NCI-H510A (cell line): ENCODE measurements at regions not wholly inside any gene's neighbourhood (a gene's known extent, or its start where the extent isn't known, plus 50 kb on each side); places are given as distances from the start of the nearest gene placed in this dataset.
"Not testable (repeated sequence)": the region's sequence is repeated elsewhere in the genome, so short reads cannot be mapped to it uniquely, and the experiment has no call there.

Source experiments
- DNase-seq: peaks from one replicate; lab custom pipeline; 2025; lab: John Stamatoyannopoulos, UW

DNA sequence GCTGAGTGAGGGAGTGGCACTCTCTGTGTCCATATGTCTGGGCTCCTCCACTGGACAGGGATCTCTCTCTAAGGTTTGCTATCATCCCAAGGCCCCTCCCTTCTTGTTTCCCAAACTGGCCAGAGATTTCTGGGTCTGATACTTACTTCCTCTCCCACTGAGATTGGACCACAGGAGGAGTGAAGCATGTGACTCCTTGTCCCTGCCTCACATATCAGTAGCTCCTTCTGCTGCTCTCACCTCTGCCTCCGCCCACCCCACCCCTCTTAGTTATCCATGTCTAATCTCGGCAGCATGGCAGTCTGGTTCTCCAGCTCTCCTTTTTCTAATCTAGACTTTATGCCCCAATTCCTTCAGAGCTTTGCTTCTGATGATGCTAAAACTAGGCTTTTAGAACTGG is 223.1 kb downstream of the RPLP1 start:
- no peak for DNase-seq

DNA sequence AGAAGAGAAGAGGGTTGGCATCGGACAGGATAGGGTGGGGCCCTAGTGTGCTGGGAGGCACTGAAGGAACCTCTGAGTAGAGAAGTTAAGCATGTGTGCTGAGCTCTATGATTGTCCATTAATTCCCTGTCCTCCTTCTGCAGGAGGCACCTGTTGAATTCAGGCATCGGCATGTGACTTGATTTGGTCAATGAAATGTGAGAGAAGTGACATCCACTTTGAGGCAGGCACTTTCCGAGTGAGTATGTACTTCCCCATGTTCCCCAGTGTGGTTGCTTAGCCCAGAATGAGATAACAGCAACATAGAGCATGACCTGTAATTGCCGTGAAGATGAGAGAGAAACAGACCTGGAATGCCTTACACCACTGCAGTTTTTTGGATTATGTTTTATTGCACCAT is 224.8 kb downstream of the RPLP1 start:
- DNase-seq: no peak

DNA sequence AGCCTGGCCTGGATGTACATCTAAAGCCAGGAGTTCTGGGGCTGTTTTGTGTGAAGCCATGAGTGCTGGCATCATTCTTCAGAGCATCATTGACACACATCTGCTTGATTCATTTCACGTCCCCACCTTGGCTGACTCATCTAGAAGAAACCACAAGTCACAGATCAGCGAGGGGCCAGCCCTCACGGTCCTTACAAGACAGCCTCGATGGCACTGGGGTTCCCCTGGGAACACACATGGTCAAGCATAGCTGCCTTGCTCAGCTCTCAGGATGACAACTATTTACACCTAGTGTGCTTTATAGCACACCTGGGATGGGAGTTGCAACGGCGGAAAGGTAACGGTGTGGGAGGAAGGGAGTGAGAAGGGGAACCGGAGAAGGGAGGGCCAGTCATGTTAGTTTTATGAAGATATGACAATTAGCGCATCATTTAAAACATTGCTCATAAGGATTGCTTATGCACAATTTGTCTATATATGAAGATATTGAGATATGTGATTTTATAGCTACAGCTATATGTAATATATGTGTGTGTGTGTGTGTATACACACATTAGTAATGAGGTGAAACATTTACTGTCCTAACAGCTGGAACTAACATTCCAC is 227.1 kb downstream of the RPLP1 start:
- DNase-seq: no peak

DNA sequence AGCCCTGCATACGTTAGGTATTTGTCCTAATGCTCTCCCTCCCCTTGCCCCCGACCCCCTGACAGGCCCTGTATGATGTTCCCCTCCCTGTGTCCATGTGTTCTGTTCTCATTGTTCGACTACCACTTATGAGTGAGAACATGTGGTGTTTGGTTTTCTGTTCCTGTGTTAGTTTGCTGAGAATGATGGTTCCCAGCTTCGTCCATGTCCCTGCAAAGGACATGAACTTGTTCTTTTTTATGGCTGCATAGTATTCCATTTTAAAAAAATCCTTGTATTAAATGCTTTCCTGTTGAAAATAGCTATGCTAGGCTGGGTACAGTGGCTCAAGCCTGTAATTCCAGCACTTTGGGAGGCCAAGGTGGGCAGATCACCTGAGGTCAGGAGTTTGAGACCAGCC is 232.2 kb downstream of the RPLP1 start:
- DNase-seq: not testable (repeated sequence)

DNA sequence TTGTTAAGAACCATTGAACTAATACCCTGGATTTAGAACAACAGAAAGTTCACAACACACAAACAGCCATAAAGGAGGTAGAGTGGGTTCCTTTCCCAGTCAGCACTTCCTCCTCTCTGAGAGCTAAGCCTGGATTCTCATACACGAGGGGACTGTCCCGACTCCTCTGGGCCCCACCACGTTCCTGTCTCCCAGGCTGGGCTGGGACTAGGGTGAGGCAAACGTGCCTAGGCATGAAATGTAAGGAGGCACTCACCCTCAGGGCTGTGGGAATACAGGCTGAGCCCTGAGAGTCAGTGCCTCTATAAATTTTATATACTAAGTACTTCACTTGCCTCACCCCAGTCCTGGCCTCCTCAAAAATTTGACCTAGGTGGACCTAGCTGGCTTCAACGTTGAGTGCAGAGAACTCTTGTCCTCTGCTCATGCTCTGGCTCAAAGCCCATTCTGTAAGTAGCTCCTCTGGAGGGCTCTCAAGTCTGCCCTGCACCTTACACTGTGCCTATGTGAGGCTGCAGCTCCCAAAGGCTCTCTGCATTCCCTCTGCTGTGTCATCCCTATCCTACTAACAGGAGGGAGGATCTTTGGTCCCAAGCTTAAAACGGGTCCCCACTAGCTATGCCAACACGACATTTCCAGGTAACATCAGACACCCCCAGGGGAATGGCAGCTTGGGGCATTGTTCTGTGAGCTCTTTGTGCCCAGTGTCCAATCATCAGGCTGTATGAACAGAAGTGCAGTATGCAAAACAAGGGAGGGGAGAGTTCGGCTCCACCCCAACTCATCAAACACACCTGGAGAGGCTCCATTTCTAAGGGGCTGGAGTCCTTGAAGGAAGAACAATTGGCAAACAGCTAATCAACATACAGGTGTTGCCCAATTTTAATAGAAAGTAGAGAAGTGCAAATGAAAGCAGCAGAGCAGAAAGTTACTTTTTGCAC is 233.2 kb downstream of the RPLP1 start:
- peak; percentile 83 for DNase-seq

DNA sequence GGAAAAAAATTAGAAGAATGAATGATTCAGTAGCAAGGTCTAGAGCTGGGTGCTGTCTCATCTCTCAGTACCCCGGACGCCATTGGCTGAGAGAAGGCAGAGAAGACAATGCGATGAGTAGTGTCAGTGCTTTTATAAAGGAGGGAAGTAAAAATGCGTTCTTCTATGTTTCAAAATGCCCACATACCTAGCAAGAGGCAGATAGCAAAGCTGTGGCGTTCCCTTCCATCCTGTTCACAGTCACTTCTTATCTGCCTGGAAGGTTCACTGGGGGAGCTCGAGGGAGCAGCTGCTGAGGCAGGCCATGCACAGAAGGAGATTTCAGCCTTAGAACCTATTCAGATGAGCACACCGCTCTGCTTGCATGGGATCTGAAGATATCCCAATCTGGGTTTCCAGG is 234.0 kb downstream of the RPLP1 start:
- no peak for DNase-seq

DNA sequence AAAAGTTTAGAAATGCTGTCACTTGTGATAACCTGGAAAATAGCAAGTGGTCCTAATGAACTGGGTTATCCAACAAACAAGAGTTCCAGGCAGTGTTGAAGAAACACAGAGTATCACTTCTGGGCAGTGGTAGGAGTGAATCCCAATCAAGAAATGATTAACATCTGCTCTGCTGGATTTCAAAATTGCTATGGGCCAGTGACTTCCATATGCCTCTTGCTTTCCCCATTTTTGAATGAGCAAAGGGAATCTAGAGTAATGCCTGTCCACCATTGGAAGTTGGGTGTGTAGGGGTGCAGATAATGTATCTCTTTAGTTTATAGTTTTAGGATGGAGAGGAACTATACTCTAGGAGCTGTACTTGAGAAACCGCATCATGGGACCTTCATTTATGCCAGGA is 236.5 kb downstream of the RPLP1 start:
- DNase-seq: no peak

DNA sequence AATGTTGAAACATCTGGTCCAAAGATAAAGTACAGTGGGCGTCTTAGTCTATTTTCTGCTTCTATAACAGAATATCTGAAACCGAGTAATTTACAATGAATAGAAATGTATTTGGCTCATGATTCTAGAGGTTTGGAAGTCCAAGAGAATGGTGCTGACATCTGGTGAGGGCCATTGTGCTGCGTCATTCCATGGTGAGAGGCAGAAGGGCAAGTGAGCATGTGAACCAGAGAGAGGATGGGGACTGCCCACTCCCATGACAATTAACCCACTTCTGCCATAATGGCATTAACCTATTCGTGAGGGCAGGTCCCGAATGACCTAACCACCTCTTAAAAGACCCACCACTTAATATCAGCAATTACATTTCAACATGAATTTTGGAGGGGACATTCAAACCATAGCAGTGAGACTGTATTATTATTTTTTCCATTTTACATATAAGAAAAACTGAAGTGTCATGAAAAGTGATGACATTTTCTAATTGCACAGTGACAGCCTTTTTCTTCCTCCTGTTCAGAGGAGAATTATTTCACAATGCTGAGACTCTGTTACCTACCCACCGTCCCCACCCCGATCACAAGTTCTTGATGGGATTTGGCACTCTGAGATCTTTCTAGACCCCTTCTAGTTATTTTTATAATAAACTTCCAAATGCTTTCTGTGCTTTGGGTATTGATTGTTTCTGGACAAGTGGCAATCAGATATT is 238.8 kb downstream of the RPLP1 start:
- DNase-seq: no peak

DNA sequence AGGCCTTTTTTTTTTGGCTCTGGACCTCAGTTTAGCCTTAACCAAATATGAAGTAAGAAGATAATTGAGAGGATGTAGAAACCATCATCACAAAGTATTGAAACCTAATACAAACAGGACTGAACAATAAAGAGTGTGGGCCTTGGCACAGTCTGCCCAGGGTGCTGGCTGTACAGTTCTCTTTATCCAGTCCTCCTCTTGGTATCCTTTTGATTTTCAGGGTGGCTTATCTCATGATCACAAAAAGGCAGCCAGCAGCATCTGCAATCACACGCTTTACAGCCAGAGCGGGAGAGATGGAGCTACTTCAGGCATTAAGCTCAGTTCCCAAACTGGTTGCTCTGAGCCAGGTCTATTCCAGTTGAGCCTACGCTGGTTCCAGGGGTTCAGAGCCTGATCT is 239.7 kb downstream of the RPLP1 start:
- no peak for DNase-seq

DNA sequence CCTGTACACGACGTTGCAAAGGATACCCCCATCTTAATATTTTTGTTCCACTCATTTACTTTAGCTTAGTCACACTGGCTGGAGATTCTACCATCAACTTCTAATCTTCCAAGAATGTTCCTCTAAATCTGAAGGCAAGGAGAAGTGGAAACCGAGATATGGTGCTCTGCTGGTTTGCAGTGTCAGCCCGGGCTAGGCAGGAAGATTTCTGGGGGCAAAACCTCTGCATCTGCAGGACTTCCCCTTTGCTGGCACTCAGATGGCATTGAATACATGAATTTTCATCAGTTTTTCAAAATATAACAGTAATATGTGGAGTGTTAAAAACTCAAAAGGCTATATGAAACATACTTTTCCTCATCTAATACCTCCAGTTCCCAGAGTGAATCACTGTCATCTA is 240.4 kb downstream of the RPLP1 start:
- DNase-seq: no peak

DNA sequence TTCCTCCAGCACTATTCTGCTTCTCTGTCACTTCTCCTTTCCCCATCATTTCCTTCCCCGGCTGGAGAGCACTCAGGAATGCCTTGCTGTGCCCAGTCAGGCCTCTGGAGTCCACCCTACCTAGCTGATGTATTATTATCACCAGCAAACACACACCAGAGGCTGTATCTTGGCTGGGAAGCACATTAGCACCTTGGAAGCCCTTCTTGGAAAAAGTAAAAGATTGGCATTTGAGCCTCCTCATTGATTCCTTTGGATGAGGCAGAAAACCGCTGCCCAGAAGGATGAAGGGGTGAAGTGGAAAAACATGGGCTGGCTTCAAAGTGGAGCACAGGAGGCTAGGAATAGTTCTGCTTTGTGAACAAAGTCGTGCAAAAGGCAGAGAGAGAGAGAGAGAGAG is 244.3 kb downstream of the RPLP1 start:
- DNase-seq: no peak

DNA sequence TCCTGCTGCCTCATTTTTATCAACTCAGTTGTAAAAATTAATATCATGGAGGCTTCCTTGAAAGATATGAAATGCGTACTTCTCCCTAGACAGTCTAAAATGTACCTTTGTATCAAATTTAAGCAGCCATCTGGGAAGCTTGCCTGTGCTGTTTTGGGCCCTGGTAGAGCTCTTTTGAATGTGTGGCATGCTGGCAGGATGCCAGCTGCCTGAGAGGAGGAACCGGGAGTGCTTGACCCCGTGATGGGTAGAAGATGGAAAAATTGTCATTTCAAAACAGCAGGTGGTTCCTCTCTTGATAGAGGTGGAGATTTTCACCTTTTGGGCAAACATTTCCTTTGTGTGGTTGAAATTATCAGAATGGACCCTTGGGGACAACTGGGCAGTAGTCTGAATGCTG is 245.3 kb downstream of the RPLP1 start:
- no peak for DNase-seq

DNA sequence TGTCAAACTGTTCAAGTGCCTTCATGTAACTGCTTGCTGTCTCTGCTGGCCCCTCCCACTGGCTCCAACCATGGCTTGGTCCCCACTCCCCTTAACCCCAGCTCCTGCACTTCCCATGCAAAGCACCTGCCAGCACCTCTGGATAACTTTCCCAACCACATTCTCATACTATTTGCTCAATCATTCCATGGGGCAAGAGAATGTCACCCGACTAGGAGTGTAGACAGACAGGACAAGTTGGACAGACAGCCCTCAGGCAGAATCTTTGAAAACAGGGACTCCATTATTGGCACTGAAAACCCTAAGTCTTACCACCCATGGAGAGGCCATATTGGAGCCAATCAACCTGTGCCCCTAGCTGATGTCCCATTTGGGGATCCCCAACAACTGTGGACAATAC is 246.5 kb downstream of the RPLP1 start:
- no peak for DNase-seq

DNA sequence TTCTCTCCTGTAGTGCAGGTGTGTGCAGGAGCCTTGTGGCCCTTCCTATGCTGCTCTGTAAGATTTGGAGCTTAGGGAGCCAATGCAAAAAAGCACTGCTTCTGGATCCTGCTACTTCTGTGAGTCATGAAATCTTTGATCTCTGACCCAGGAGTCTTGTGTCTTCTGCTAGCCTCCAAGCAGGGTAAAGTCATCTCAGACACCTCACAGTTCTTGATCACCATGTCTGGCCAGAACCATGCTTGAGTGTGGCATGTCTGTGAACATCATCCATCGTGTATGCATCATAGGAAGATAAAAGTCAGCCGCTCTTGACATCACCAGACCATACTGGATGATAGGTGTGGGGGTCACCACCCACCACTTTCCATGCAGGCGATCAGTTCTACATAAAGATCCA is 247.8 kb downstream of the RPLP1 start:
- no peak for DNase-seq

DNA sequence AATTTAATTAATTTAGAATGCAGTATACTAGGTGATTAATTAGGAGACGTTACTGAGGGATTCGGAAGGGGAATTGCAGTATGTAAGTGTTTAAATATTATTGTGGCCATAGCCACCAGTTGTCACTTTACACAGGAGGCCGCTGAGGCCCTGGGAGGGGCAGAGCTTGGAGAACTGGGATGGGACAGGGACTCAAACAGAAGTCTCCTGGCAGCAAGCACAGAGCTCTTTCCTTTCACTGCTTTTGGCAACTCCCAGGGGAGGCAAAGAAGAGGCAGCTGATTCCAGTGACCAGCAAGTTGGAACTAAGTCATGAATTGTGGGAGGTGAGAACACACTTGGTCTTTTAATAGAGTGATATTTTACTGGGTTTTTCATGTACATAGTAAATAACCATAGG is 248.6 kb downstream of the RPLP1 start:
- no peak for DNase-seq

DNA sequence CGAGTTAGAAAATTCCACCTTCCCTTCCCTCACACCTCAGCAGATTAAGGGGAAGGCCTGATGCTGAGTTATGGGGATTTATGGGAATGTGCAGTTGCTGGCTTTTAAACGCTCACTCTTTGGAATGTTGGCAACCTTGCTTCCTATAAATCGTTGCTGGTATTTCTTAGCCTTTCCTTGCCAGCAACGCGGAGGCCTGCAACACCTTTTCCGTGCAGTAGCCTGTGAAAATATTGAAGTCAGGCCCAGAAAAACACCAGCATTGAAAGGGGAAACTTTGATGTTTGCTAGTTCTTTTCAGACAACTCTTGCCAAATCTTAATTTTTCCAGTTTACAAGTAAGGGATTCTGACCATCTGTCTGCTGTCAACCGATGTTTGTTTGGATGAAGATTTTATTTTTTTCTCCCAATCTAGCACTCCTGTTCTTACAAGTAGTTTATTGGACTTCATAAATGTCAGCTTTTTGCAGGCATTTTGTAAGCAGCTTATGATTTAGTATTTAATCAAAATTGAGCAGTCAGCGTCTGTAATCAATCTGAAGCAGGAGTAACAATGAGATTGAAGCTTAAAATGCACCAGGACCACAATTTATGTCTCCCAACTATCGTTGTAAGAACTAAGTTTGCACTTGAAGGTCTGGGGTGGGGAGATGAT is 251.0 kb downstream of the RPLP1 start:
- DNase-seq: no peak

DNA sequence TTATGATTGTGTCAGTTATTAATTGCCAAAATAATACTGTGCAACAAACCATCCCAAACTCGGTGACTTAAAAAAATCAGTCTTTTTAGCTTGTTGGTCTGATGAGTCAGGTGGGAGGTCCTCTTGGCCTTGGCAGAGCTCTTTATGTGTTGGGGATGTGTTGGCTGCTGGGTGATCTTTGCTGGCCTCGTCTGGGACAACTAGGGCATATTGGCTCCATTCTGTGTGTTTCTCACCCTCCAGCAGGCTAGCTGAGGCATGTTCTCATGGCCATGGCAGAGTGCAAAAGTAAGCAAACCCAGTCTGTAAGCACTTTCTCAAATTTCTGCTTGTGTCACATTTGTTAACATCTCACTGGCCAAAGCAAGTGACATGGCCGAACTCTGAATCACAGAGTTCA is 251.6 kb downstream of the RPLP1 start:
- DNase-seq: no peak

DNA sequence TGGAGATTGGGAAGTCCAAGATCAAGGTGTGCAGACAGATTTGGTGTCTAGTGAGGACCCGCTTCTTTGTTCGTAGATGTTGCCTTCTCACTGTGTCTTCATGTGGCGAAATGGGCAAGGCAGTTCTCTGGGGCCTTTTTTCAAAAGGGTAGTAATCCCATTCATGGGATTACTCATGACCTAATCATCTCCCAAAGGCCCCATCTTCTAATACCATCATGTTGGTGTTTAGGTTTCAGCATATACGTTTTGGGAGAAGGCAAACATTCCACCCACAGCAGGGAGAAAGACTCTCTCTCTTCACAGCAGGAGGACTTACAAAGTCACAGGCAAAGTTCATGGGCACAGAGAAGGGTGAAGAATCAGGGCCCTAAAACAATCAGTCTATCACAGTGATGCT is 252.1 kb downstream of the RPLP1 start:
- DNase-seq: no peak

DNA sequence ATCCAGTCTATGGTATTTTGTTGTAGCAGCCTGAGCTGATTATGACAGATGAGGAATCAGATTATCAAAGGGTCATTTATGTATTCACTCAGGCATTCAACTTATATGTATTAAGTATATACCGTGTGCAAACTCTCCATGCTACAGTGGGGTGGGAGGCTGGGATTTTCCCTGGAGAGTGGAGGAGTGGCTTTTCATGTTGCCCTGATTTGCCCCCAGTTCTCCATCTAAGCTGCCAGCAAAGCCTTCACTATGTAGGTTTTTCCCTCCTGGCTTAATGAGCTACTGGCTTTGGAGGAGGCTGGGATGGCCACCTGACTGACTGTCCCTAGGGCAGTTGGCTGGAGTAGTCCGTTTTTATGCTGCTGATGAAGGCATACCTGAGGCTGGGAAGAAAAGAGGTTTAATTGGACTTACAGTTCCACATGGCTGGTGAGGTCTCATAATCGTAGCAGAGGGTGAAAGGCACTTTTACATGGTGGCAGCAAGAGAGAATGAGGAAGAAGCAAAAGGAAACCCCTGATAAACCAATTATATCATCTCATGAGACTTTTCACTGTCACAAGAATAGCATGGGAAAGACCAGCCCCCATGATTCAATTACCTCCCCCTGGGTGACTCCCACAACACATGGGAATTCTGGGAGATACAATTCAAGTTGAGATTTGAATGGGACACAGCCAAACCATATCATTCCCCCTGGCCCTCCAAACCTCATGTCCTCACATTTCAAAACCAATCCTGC is 253.9 kb downstream of the RPLP1 start:
- no peak for DNase-seq

DNA sequence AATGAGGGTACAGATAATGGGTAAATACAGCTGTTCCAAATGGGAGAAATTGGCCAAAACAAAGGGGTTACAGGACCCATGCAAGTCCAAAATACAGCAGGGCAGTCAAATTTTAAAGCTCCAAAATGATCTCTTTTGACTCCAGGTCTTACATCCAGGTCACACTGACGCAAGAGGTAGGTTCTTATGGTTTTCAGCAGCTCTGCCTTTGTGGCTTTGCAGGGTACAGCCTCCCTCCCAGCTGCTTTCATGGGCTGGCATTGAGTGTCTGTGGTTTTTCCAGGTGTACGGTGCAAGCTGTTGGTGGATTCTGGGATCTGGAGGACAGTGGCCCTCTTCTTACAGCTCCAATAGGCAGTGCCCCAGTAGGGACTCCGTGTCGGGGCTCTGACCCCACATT is 254.6 kb downstream of the RPLP1 start:
- DNase-seq: not testable (repeated sequence)

DNA sequence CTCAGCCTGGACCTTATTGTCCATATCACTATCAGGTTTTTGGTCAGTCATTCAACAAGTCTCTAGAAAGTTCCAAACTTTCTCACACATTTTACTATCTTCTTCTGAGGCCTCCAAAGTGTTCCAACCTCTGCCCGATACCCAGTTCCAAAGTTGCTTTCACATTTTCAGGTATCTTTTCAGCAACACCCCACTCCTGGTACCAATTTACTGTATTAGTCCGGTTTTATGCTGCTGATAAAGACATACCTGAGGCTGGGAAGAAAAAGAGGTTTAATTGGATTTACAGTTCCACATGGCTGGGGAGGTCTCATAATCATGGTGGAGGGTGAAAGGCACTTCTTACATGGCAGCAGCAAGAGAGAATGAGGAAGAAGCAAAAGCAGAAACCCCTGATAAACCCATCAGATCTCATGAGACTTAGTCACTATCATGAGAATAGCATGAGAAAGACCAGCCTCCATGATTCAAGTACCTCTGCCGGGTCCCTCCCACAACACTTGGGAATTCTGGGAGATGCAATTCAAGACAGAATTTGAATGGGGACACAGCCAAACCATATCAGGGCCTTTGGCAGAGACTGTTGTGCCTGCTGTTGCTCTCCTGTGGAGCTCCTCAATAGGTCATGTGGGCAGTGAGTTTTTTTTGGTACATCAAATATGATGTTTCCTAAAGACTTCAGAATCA is 256.0 kb downstream of the RPLP1 start:
- DNase-seq: not testable (repeated sequence)
